NCI-H128 (cell line): ENCODE measurements at regions not wholly inside any gene's neighbourhood (a gene's known extent, or its start where the extent isn't known, plus 50 kb on each side); places are given as distances from the start of the nearest gene placed in this dataset.

Experiments used
- DNase-seq: peaks from one replicate; lab custom pipeline; 2025; ENCODE audit not compliant: unreplicated experiment; lab: John Stamatoyannopoulos, UW

GRCh38 chr6:95071464-95071863 is 505.9 kb upstream of the MANEA start:
- DNase-seq: no peak

GRCh38 chr6:95078457-95078856 is 498.9 kb upstream of the MANEA start:
- no peak for DNase-seq

- DNase-seq: no peak
These were observed 496.1 kb upstream of the MANEA start for GRCh38 chr6:95081231-95081630.

- DNase-seq: no peak
These were observed 495.4 kb upstream of the MANEA start for GRCh38 chr6:95081949-95082348.

GRCh38 chr6:95083506-95083905 is 493.8 kb upstream of the MANEA start:
- DNase-seq: no peak

GRCh38 chr6:95084867-95085266 is 492.5 kb upstream of the MANEA start:
- no peak for DNase-seq

GRCh38 chr6:95087394-95088097 is 489.8 kb upstream of the MANEA start:
- peak; percentile 95 for DNase-seq

- DNase-seq: peak; percentile 23
These were observed 485.4 kb upstream of the MANEA start for GRCh38 chr6:95091823-95092436.

- DNase-seq: no peak
These were observed 484.2 kb upstream of the MANEA start for GRCh38 chr6:95093154-95093553.

- no peak for DNase-seq
These were observed 482.3 kb upstream of the MANEA start for GRCh38 chr6:95094751-95095663.

GRCh38 chr6:95095855-95096254 is 481.5 kb upstream of the MANEA start:
- no peak for DNase-seq

GRCh38 chr6:95099410-95099809 is 477.9 kb upstream of the MANEA start:
- no peak for DNase-seq

GRCh38 chr6:95109212-95109611 is 468.1 kb upstream of the MANEA start:
- no peak for DNase-seq

GRCh38 chr6:95110767-95111166 is 466.6 kb upstream of the MANEA start:
- DNase-seq: no peak

GRCh38 chr6:95117236-95117635 is 460.1 kb upstream of the MANEA start:
- DNase-seq: no peak

GRCh38 chr6:95119927-95120326 is 457.4 kb upstream of the MANEA start:
- DNase-seq: no peak

GRCh38 chr6:95120984-95121383 is 456.4 kb upstream of the MANEA start:
- DNase-seq: no peak

GRCh38 chr6:95127261-95127660 is 450.1 kb upstream of the MANEA start:
- peak; percentile 58 for DNase-seq

- no peak for DNase-seq
These were observed 448.9 kb upstream of the MANEA start for GRCh38 chr6:95128439-95128838.

- no peak for DNase-seq
These were observed 448.4 kb upstream of the MANEA start for GRCh38 chr6:95128947-95129346.

- no peak for DNase-seq
These were observed 443.8 kb upstream of the MANEA start for GRCh38 chr6:95133578-95133977.

GRCh38 chr6:95135182-95135581 is 442.2 kb upstream of the MANEA start:
- no peak for DNase-seq
